ENCODE measurements at regions not wholly inside any gene's neighbourhood (a gene's known extent, or its start where the extent isn't known, plus 50 kb on each side); places are given as distances from the start of the nearest gene placed in this dataset.

- no peak for TF ChIP-seq POLR2A (IDR thresholded peaks at IDR 0.05)
- TF ChIP-seq CTCF (IDR thresholded peaks at IDR 0.05): no peak
These were observed 366.4 kb upstream of the CXADR start for GRCh38 chr21:17146426-17146825.
